ENCODE measurements at regions not wholly inside any gene's neighbourhood (a gene's known extent, or its start where the extent isn't known, plus 50 kb on each side); places are given as distances from the start of the nearest gene placed in this dataset.

DNA sequence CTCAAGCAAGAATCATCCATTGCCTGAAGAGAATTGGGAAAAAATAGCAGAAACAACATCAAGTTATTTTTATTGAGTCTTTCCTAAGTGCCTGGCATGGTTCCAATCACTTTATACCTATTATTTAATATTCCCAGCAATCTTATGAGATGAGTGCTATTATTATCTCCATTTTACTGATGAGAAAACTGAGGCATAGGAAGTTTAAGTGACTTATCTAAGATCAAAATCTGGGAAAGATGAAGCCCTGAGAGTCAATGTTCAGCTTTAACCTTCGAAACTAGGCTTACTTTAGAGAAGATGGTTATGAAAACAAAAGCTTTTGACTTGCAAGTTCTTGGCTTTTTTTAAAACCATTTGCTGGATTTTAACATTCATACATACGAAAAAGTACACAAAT lies 141.6 kb downstream of the APIP start:
- DNase-seq (ENCODE audit: low read depth, low spot score) = no peak
- RAD21 ChIA-PET (ENCODE audit: unreplicated experiment) = no interaction called here
- SMC1A ChIA-PET (ENCODE audit: uncharacterized antibody, unreplicated experiment) = no interaction called here
- ATAC-seq = no peak
- H3K36me3 ChIP-seq (ENCODE audit: control insufficient read depth in 2 of 2, insufficient read depth in 2 of 2, low read length in 1 of 2) = no peaks in the 10 kb centered on the region
- BruUV-seq (replicated peaks) = no TSS peak
- no peaks in the 10 kb centered on the region for H3K79me2 ChIP-seq (ENCODE audit: control insufficient read depth, insufficient read depth, low read length)
- FAIRE-seq = no peak
- peaks cover 0 to 1% of the 10 kb centered on the region in 2 experiments; a peak in 1 of 4 replicates for H3K27me3 ChIP-seq (replicated peaks in 1 of 2; ENCODE audit: control insufficient read depth in 2 of 2, insufficient read depth in 2 of 2, low read length in 1 of 2)
- no peaks in the 10 kb centered on the region for H4K20me1 ChIP-seq (ENCODE audit: control insufficient read depth, insufficient read depth)
- intact Hi-C loops (cut with micrococcal nuclease; ENCODE audit: unreplicated experiment) = no loop called here
- POLR2A ChIA-PET = no interaction called here
- H3K27ac ChIP-seq (ENCODE audit: control insufficient read depth, insufficient read depth) = no peak overlapping the region
- no peak overlapping the region for H3K9ac ChIP-seq (ENCODE audit: control insufficient read depth, insufficient read depth, low read length)
- H3K4me3 ChIP-seq = no peak overlapping the region
- H2AFZ ChIP-seq (ENCODE audit: control insufficient read depth, low read depth, low read length) = no peak overlapping the region
- TF ChIP-seq JUND (IDR thresholded peaks at IDR 0.05; ENCODE audit: low read depth, low read length) = no peak
- H3K9me3 ChIP-seq (replicated peaks; ENCODE audit: control insufficient read depth, insufficient read depth, low read length) = no peaks in the 10 kb centered on the region
- in situ Hi-C loops (cut with MboI) = no loop called here
- WGBS (ENCODE audit: insufficient coverage, insufficient replicate concordance, low lambda C conversion rate, missing lambda C conversion rate) = 0% methylated on average over 2 of the region's 2 CpGs
- H3K4me2 ChIP-seq (ENCODE audit: control insufficient read depth, insufficient read depth) = no peak overlapping the region
- H3K4me1 ChIP-seq (ENCODE audit: control insufficient read depth, insufficient read depth, low read length) = no peaks in the 10 kb centered on the region
- CTCF ChIA-PET = interaction anchor here (1.1 kb wide), 1 partner anchor 188 kb away, joined by 3 read pairs; no protein-coding TSS in a partner anchor

DNA sequence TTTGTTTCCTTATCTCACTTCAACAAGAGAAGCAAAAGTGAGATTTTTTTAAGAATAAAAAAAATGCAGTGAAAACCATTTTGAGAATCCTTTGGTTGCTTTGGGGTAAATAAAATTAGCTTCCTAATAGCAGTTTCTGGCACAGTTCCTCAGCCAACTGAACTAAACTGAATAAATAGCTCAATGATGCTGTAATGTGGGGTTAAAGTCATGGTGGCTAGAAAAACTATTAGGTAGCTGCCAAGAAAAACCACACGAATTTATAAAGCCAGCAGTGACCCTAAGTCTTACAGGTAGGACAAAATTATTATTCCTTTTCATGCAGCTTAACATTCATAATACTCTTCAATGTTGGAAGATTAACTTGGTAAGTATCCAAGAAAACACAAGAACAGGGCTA lies 142.4 kb downstream of the APIP start:
- no peak overlapping the region for H3K9ac ChIP-seq (ENCODE audit: control insufficient read depth, insufficient read depth, low read length)
- no peak overlapping the region for H3K4me2 ChIP-seq (ENCODE audit: control insufficient read depth, insufficient read depth)
- ChIA-PET CTCF (no interaction called here), SMC1A (ENCODE audit: uncharacterized antibody, unreplicated experiment) (interaction anchor here (1.0 kb wide), 1 partner anchor 1075 kb away, joined by 4 read pairs; no protein-coding TSS in a partner anchor), RAD21 (ENCODE audit: unreplicated experiment) (no interaction called here), POLR2A (no interaction called here)
- BruUV-seq (replicated peaks) = no TSS peak
- peaks cover 0 to 1% of the 10 kb centered on the region in 2 experiments; a peak in 1 of 4 replicates for H3K27me3 ChIP-seq (replicated peaks in 1 of 2; ENCODE audit: control insufficient read depth in 2 of 2, insufficient read depth in 2 of 2, low read length in 1 of 2)
- WGBS (ENCODE audit: insufficient coverage, insufficient replicate concordance, low lambda C conversion rate, missing lambda C conversion rate) = 0% methylated on average over 1 of the region's 1 CpG
- no peak overlapping the region for H3K27ac ChIP-seq (ENCODE audit: control insufficient read depth, insufficient read depth)
- H3K9me3 ChIP-seq (replicated peaks; ENCODE audit: control insufficient read depth, insufficient read depth, low read length) = no peaks in the 10 kb centered on the region
- in situ Hi-C loops (cut with MboI) = no loop called here
- no peaks in the 10 kb centered on the region for H3K36me3 ChIP-seq (ENCODE audit: control insufficient read depth in 2 of 2, insufficient read depth in 2 of 2, low read length in 1 of 2)
- no peaks in the 10 kb centered on the region for H3K4me1 ChIP-seq (ENCODE audit: control insufficient read depth, insufficient read depth, low read length)
- no peaks in the 10 kb centered on the region for H3K79me2 ChIP-seq (ENCODE audit: control insufficient read depth, insufficient read depth, low read length)
- H4K20me1 ChIP-seq (ENCODE audit: control insufficient read depth, insufficient read depth) = no peaks in the 10 kb centered on the region
- FAIRE-seq (no peak), DNase-seq (ENCODE audit: low read depth, low spot score) (no peak), ATAC-seq (no peak)
- no peak overlapping the region for H2AFZ ChIP-seq (ENCODE audit: control insufficient read depth, low read depth, low read length)
- H3K4me3 ChIP-seq = no peak overlapping the region
- TF ChIP-seq, protein P1, sequence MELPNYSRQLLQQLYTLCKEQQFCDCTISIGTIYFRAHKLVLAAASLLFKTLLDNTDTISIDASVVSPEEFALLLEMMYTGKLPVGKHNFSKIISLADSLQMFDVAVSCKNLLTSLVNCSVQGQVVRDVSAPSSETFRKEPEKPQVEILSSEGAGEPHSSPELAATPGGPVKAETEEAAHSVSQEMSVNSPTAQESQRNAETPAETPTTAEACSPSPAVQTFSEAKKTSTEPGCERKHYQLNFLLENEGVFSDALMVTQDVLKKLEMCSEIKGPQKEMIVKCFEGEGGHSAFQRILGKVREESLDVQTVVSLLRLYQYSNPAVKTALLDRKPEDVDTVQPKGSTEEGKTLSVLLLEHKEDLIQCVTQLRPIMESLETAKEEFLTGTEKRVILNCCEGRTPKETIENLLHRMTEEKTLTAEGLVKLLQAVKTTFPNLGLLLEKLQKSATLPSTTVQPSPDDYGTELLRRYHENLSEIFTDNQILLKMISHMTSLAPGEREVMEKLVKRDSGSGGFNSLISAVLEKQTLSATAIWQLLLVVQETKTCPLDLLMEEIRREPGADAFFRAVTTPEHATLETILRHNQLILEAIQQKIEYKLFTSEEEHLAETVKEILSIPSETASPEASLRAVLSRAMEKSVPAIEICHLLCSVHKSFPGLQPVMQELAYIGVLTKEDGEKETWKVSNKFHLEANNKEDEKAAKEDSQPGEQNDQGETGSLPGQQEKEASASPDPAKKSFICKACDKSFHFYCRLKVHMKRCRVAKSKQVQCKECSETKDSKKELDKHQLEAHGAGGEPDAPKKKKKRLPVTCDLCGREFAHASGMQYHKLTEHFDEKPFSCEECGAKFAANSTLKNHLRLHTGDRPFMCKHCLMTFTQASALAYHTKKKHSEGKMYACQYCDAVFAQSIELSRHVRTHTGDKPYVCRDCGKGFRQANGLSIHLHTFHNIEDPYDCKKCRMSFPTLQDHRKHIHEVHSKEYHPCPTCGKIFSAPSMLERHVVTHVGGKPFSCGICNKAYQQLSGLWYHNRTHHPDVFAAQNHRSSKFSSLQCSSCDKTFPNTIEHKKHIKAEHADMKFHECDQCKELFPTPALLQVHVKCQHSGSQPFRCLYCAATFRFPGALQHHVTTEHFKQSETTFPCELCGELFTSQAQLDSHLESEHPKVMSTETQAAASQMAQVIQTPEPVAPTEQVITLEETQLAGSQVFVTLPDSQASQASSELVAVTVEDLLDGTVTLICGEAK (IDR thresholded peaks at IDR 0.05; ENCODE audit: borderline replicate concordance) = no peak
- no peak for TF ChIP-seq LARP7 (IDR thresholded peaks at IDR 0.05)
- intact Hi-C loops (cut with micrococcal nuclease; ENCODE audit: unreplicated experiment) = no loop called here

All from GM12878 (cell line).